ENCODE measurements at regions not wholly inside any gene's neighbourhood (a gene's known extent, or its start where the extent isn't known, plus 50 kb on each side); places are given as distances from the start of the nearest gene placed in this dataset.

GRCh38 chr5:145283141-145283810 is 551.9 kb downstream of the PRELID2 start:
- TF ChIP-seq CTCF (IDR thresholded peaks at IDR 0.05; ENCODE audit: borderline replicate concordance, extremely low read depth, low read length, poor library complexity, severe bottlenecking): no peak
- no peak for TF ChIP-seq EZH2 (IDR thresholded peaks at IDR 0.05; ENCODE audit: borderline replicate concordance, low read depth, low read length, severe bottlenecking)
